Skin epidermis (tissue), 12 donors: ENCODE measurements at regions not wholly inside any gene's neighbourhood (a gene's known extent, or its start where the extent isn't known, plus 50 kb on each side); places are given as distances from the start of the nearest gene placed in this dataset.
"Not testable (repeated sequence)": the region's sequence is repeated elsewhere in the genome, so short reads cannot be mapped to it uniquely, and the experiment has no call there.

Source experiments
- H3K27ac ChIP-seq, 21 experiments: fragments of 200-600 bp; sonication (generic) in 11 of 21; one replicate each; pipeline ENCODE4 v1.5.0; 2020; ENCODE audit warnings: mild to moderate bottlenecking in 3 of 21, inconsistent platforms in 2 of 21, moderate library complexity in 2 of 21
- H3K4me3 ChIP-seq, 7 experiments: fragments of 200-600 bp; sonication (generic) in 2 of 7; one replicate each; pipeline ENCODE4 v1.5.0; 2020; ENCODE audit warnings: inconsistent platforms in 2 of 7, mild to moderate bottlenecking in 2 of 7, moderate library complexity in 1 of 7

DNA sequence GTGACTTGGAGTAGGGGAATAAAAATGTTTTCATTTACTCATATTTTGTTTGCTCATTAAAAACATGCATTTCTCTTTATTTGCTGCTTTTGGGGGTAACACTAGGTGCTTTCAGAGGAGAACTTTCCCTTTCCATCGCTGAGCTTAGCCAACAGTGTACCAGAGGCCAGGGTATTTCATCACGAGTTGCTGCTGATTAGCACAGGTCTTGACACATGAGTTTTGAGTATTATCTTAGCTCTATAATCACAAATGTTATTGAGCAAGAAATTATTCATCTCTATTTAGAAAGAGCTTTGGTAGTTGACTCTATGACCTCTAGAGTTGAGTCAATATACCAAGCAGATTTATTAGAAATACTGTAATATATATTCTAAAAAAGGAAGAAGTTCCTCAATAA, 375.9 kb downstream of the NXPH1 start:
- H3K27ac ChIP-seq, result no peak overlapping the region
- H3K4me3 ChIP-seq, result no peak overlapping the region

DNA sequence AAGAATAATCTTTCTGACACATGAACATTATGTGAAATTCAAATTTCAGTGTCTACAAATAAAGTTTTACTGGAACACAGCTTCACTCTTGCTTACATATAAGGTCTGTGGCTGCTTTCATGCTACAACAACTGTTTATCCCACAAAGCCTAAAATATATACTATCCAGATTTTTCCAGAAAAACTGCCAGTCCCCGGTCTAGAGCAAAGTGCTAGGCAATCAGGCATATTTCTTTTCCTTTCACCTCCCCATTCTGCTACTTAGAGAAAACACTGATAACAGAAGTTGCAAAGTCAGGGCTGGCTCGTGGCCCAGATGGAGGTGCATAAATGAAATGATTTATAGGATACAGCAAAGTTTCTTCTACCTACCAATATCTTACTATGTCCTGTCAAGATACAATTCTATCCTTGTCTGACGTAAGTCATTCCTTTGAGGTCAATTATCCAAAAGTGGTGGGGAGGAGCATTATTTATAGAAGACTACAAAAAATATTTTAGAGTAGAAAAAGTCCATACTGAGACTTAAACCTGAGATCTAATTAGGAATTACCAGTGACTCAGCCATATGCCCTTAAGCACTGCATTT, 384.1 kb downstream of the NXPH1 start:
- Histone ChIP-seq H3K27ac (no peak overlapping the region), H3K4me3 (no peak overlapping the region)

DNA sequence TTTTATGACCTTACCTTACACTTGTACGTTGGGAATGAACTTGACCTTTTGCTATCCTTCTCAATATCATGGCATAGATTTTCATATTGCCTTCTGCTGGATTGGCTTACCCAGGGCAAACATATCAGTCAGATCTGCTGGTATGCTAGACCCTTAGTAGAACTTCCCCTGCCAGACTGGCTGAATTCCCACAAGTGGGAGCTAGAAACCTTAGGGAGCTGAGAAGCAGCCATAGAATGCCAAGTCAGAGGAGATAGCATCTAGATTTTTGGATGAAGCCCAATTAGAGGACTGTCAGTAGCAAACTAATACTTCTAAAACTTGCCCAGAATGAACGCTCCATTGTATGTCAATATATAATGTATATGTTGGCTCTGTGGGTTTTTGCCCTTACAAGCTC, 385.0 kb downstream of the NXPH1 start:
- no peak overlapping the region for H3K4me3 ChIP-seq
- H3K27ac ChIP-seq, result no peak overlapping the region

DNA sequence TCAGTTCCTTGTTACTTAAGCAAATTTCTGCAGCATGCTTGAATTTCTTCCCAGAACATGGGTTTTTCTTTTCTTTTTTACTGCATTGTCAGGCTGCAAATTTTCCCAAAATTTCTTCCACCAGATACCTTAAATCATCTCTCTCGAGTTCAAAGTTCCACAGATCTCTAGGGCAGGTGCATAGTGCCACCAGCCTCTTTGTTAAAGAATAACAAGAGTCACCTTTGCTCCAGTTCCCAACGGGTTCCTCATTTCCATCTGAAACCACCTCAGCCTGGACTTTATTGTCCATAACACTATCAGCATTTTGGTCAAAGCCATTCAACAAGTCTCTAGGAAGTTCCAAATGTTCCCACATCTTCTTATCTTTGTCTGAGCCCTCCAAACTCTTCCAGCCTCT, 389.2 kb downstream of the NXPH1 start:
- H3K4me3 ChIP-seq, result no peak overlapping the region
- H3K27ac ChIP-seq, result no peak overlapping the region

DNA sequence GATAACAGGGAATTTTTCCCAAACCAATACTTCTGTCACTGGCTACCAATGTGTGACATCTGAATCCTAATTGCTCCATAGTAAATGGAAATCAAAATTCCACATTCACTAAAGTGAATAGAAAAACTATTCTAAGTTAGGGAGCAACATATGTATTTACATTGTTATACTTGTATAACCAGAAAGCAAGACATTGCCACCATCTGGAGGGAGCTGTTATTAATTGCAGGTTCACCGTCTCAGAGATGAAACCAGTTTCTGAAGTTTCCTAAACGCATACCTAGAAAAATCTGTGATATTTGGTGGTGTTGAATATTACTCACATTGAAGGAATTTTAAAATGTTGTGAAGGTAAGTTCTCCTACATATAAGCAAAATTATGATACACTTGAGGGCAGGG, 390.1 kb downstream of the NXPH1 start:
- H3K27ac ChIP-seq, result no peak overlapping the region

DNA sequence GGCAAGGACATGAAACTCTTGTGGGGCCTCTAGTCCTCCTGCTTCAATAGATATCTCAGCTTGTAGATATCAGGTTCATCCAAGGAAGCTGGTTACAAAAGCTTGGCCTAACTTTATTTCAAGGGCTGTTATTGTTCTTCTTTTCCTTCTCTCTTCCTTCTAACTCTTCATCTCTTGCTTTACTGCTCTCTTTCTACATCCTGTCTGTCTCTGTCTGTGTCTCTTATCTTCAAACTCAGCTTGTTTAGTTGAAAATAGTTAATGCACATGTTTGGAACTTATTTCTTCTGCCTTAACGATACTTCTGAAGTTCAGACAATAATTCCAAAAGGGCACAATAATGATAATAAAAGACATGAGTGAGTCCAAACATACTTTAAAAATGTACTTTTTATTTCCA, 393.9 kb downstream of the NXPH1 start:
- no peak overlapping the region for H3K27ac ChIP-seq

More for the DNA sequence above, 390.1 kb downstream of the NXPH1 start:
- no peak overlapping the region for H3K4me3 ChIP-seq

DNA sequence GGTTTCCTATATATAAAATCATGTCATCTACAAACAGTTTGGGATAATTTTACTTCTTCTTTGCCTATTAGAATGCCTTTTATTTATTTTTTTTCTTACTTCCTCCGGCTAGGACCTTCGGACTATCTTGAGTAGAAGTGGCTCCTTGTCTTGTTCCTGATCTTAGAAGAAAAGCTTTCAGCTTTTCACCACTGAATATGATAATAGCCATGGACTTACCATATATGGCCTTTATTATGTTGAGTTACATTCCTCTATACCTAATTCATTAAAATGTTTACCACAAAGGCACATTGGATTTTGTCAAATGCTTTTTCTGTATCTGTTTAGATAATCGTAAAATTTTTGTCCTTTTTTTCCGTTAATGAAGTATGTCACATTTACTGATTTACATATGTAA, 395.7 kb downstream of the NXPH1 start:
- H3K4me3 ChIP-seq, result no peak overlapping the region
- H3K27ac ChIP-seq, result no peak overlapping the region

More for the DNA sequence above, 393.9 kb downstream of the NXPH1 start:
- no peak overlapping the region for H3K4me3 ChIP-seq

DNA sequence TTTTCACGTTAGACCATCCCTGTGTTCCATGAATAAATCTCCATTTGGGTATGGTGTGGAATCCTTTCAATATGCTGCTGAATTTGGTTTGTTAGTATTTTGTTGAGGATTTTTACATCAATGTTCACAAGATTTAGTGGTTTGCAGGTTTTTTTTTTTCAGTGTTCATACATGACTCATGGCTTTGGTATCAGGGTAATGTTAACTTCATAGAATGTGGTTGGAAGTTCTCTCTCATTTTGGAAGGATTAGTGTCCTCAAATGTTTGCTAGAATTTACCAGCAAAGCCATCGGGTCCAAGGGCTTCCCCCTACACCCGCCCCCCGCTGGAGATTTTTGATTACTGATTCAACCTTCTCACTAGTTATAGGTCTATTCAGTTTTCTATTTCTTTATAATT, 398.0 kb downstream of the NXPH1 start:
- Histone ChIP-seq H3K4me3 (no peak overlapping the region), H3K27ac (no peak overlapping the region)

DNA sequence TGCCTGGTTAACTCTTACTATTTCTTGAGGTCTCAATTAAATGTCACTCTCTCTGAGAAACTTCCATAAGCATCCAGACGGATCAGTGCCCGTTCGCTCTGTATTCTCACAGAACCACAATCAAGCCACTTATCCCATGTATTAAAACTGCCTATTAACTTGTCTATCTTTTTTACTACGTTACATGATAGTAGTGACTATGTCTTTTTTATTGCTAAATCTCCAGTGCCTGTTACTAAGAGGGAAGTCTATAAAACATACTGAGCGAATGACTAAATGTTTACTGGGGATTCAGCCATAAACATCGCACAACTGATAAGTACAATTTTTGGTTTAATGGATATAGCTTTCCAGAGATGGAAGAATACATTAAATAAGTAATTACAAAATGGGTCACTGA, 399.9 kb downstream of the NXPH1 start:
- no peak overlapping the region for H3K27ac ChIP-seq
- no peak overlapping the region for H3K4me3 ChIP-seq

DNA sequence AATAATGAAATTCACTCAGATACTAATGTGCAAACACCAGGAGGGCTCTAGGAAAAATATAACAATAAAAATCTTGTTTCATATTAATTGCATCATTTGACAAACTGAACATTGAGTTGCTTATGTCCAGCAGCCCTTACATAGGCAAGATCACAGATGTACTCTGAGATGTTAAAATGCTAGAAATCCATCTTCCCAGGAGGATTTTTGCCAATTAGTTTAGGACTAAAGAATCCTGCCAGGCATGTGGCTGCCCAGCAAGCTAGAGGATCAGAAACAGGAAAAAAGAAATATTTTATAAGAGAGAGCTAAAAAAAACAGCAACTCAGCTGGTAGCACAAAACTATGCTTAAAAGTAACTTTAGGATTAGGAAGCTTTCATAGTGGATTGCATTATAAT, 407.8 kb downstream of the NXPH1 start:
- H3K27ac ChIP-seq, result no peak overlapping the region

DNA sequence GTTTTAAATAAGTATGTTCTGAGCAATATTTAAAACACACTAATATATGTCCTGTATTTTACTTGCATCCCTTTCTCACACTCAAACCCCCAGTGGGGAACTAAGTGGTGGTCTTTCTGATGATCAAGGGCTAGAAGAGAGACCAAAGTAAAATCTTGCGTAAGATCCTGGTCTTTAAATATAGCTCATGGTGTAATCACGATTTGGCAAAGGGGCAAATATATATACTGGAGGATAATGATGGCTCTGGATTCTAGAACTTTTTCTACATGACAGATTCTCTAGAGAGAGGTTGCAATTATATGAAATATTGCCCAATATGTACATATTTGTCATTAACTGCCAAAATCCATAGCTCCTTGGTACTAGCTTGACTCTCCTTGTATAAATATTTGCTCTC, 438.3 kb downstream of the NXPH1 start:
- Histone ChIP-seq H3K27ac (no peak overlapping the region), H3K4me3 (no peak overlapping the region)

More for the DNA sequence above, 407.8 kb downstream of the NXPH1 start:
- no peak overlapping the region for H3K4me3 ChIP-seq

DNA sequence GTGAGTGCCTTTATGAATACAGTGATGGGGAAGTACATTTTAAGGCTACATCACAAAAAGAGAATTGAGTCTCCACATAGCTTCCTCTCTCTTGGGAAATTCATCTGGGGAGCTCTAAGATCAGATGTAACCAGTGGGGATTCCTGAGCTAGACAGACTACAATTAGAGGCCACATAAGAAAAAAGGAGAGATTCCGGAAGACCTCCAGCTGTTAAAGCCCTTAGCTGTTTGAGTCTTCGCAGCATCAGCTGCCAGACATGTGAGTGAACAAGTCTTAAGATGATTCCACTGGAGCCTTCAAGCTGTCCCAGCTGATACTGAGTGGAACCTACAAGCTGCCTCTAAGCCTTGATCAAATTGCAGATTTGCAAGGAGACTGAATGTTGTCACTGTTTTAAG, 448.5 kb downstream of the NXPH1 start:
- H3K27ac ChIP-seq, result no peak overlapping the region
- no peak overlapping the region for H3K4me3 ChIP-seq

DNA sequence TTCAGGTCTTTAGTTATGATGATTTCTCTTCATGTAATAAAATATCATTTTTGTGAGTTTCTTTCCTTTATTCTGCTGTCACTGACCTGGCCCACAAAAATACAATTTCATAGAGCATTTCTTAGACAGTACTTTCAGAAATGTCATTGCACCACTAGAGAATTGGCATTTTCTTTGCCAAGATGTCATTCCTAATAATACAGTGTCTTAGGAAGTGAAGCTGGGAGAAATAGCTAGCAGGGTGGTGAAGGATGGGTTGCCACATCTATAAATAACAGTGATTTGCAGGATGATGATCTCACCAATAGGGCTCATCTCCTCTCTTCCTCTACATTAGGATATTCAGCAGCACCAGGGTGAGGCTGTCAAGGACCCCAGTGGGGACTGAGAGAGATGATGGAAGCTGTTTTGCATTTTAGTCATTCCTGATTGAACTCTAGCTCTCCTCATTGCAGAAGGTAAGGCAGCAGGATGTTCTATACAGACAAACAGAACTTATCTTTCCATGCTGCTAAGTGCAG, 452.1 kb downstream of the NXPH1 start:
- Histone ChIP-seq H3K4me3 (no peak overlapping the region), H3K27ac (no peak overlapping the region)

DNA sequence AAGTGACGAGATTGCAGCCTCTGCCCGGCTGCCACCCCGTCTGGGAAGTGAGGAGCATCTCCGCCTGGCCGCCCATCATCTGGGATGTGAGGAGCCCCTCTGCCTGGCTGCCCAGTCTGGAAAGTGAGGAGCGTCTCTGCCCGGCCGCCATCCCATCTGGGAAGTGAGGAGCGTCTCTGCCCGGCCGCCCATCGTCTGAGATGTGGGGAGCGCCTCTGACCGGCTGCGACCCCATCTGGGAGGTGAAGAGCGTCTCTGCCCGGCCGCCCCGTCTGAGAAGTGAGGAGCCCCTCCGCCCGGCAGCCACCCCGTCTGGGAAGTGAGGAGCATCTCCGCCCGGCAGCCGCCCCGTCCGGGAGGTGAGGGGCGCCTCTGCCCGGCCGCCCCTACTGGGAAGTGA, 456.9 kb downstream of the NXPH1 start:
- H3K27ac ChIP-seq, H3K4me3 ChIP-seq: not testable (repeated sequence)

DNA sequence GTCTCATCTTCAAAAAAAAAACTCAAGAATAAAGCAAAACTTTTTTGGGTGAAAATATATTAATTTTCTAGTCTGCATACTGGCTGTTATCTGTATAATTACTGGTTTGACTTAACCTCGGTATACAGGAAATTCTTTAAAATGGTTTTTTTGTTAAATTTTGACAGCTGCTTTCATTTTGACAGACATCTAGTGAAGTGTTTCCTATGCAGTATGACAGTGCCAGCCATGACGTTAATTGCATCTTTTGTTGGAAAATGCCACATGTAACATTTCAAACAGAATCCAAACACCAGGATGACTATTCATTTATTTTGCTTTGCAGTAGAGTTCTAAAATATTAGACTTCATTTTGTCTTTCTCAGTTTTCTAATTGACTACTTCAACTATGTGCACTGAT, 460.4 kb downstream of the NXPH1 start:
- H3K27ac ChIP-seq, result no peak overlapping the region
- H3K4me3 ChIP-seq, result no peak overlapping the region

DNA sequence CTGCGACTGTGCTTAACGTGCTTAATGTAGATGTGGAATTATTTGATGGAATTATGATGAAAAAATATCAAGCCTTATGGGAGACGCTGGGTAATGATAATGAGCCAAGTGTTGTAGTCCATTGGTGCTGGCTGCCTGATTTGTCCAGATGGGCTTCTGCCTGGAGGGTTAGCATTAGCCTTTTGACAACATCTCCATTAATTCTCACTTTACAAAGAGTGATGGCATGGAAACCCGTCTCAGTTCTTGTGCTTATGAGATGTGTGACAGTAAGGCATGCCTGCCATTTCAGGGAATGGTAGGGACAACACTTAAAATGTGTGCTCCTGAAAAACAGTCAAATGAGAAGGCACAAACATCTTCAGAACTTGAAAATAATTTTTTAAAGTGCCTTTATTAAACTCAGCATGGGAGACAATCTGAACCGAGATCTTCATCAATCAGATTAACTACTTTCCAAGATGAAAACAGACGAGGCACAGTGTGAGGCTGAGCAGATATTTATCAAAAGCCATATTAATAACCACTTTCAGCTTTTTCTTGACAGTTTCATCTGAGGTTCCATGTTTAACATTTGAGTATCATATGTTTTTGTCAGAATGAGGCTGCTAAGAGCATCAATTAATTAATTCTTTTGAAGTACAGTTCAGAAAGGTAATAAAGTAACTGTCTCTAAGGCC, 473.1 kb downstream of the NXPH1 start:
- Histone ChIP-seq H3K4me3 (no peak overlapping the region), H3K27ac (no peak overlapping the region)

DNA sequence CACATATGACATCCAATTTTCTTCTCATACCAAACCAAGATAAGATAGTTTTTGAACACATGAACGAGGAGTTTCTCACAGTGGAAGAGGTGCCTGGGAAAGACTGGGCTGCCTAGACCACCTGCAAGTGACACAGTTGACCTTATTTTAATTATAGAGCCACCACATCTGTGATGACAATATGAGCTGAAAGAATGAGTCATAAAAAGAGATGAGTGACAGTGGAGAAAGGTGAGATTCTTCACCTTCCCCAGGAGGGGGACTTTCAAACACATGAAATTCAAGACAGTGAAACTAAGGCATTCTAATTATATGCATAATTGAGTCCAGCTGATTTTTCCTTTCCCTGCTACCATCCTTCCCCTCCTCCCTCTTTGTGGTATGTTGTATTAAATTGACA, 475.5 kb downstream of the NXPH1 start:
- Histone ChIP-seq H3K4me3 (no peak overlapping the region), H3K27ac (no peak overlapping the region)

DNA sequence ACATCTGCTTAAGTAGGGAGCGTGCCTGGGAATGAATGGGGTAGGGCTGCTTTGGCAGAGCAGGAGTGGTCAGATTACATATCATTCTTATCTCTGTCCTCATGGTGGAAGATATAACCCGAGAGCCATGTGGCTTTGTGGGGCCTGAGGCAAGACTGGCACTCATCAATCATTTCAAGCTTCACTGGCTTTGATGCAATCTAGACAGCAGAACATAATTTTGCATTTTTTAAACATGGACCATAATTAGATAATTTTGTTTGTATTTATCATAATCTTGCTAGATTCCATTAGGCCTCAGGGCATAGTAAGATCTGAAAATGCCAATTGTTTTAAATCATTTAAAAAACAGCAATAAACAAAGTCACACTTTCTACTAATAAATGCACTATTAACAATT, 480.3 kb downstream of the NXPH1 start:
- H3K4me3 ChIP-seq, result no peak overlapping the region

DNA sequence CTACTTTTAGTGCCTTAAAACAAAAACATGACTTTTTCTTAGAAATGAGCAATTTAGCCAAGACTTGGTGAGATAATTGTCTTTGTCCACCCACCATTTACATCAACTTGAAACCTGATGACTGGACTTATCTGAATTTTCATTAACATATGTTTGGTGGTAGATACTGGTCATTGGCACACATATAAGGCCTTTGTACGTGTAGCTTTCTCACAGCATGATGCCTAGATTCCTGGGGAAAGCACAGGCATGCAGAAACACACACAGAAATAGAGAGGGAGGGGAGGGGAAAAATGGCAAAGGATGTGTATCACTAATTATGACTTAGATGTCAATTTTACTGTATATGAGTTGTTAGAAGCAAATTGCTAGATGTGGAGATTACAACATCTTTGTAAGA, 488.4 kb downstream of the NXPH1 start:
- Histone ChIP-seq H3K4me3 (no peak overlapping the region), H3K27ac (no peak overlapping the region)

More for the DNA sequence above, 480.3 kb downstream of the NXPH1 start:
- H3K27ac ChIP-seq, result no peak overlapping the region

DNA sequence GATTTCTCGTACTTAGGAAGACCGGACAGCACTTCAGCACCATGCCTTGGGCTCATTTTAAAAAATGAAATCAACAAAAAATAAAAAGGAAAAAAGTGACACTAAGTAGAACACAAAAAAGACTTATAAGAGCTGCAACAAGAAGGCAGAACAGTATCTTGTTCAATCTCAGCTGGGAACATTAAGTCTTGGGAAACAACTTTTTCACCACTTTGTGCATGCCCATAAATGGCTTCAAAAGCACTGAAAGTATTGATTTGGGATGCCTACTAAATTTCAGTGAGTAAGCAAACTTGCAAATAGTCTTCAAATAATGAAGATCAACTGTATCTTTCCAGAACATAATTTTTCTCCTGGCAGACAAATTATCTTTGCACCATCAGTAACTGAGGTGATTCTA, 489.3 kb downstream of the NXPH1 start:
- Histone ChIP-seq H3K27ac (no peak overlapping the region), H3K4me3 (no peak overlapping the region)

DNA sequence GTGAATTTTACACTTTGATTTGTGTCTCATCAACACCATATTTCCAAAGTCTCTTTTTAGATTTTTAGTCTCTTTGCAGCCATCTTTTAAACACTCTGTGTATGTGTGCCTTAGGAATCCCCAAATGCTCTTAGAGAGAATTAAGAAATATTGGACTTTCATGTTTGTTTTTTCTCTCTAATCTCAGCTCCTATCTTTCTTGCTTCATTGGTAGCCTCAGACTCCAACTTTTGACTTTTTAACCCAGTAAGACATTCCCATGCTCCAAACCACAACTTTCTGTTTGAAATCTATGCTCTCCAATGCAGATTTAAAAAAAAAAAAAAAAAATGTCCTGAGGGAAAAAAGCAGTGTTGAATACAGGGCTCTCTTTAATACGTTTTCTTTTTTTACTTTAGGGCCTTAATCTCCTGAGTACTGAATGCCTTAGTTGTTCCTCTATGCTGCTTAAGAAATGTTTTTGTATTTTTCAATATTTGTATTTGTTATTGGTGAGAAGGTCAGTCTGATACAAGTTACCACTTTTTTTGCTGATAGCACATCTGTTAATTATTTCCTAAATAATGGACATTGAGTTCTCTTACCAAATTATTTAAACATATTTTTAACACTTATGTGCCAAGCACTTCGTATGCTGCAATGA, 489.9 kb downstream of the NXPH1 start:
- H3K27ac ChIP-seq, result no peak overlapping the region
- H3K4me3 ChIP-seq, result no peak overlapping the region
